ENCODE measurements at regions not wholly inside any gene's neighbourhood (a gene's known extent, or its start where the extent isn't known, plus 50 kb on each side); places are given as distances from the start of the nearest gene placed in this dataset.

DNA sequence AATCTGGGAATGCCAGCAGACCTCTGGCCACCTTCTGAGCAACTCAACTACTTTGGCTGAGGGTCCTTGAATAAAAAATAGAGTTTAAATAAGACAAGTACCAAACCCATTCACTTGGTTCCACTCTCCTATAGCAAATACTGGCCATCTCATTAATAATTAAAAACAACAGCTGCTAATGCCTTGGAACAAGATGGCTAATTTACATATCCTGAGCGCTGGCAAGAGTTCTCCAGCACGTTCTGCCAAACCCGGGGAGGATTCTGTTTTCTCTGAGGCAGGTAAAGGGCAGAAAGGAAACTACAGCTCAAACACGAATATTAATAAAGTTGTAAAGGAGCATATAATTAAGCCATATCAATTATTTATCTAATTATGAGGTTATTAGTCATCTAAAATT lies 1123.7 kb downstream of the TDRD15 start:
- no peak for DNase-seq (ENCODE audit: low spot score)
- ChIA-PET POLR2A (no interaction called here), CTCF (ENCODE audit: low intra/inter-chr PET ratio, low total read pairs) (no interaction called here)
- no peak for ATAC-seq
- H3K27me3 ChIP-seq (ENCODE audit: control insufficient read depth in 1 of 2, insufficient read depth in 2 of 2, low read length in 2 of 2) = no peaks in the 10 kb centered on the region
- H3K36me3 ChIP-seq (replicated peaks in 1 of 2; ENCODE audit: control insufficient read depth in 1 of 2, insufficient read depth in 2 of 2, low read length in 2 of 2) = no peaks in the 10 kb centered on the region
- H3K4me1 ChIP-seq (ENCODE audit: insufficient read depth, low read length) = no peaks in the 10 kb centered on the region
- H3K9ac ChIP-seq (ENCODE audit: insufficient read depth, low read depth, low read length) = no peak overlapping the region
- intact Hi-C loops (cut with micrococcal nuclease; ENCODE audit: unreplicated experiment) (no loop called here), in situ Hi-C loops (cut with HindIII; ENCODE audit: extremely low pct_ligation_motif_present, low pct_unique_long_range_greater_than_20kb) (no loop called here)
- 8% methylated on average over 4 of the region's 4 CpGs for WGBS (ENCODE audit: low lambda C conversion rate)
- H2AFZ ChIP-seq (ENCODE audit: low read length) = no peak overlapping the region
- H3K4me2 ChIP-seq (ENCODE audit: low read depth, low read length) = no peak overlapping the region
- no peak for TF ChIP-seq ELF1 (CRISPR knock-in tag; IDR thresholded peaks at IDR 0.05)
- TF ChIP-seq KLF6 (CRISPR knock-in tag; IDR thresholded peaks at IDR 0.05) = no peak
- TF ChIP-seq ZKSCAN1 (IDR thresholded peaks at IDR 0.05; ENCODE audit: low read length) = no peak
- no peak for TF ChIP-seq ZNF75D (CRISPR knock-in tag; IDR thresholded peaks at IDR 0.05; ENCODE audit: borderline replicate concordance)
- TF ChIP-seq CHCHD3 (CRISPR knock-in tag; IDR thresholded peaks at IDR 0.05) = no peak
- TF ChIP-seq HOXD1 (CRISPR knock-in tag; IDR thresholded peaks at IDR 0.05) = no peak
- TF ChIP-seq, protein P1, sequence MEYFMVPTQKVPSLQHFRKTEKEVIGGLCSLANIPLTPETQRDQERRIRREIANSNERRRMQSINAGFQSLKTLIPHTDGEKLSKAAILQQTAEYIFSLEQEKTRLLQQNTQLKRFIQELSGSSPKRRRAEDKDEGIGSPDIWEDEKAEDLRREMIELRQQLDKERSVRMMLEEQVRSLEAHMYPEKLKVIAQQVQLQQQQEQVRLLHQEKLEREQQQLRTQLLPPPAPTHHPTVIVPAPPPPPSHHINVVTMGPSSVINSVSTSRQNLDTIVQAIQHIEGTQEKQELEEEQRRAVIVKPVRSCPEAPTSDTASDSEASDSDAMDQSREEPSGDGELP (IDR thresholded peaks at IDR 0.05; ENCODE audit: borderline replicate concordance, low read depth) = no peak
- BruUV-seq (replicated peaks) = no TSS peak
- no peaks in the 10 kb centered on the region for H4K20me1 ChIP-seq (ENCODE audit: insufficient read depth, low read length)
- no peak overlapping the region for H3K4me3 ChIP-seq (replicated peaks in 1 of 3; ENCODE audit: insufficient read depth in 1 of 3, low read depth in 2 of 3, low read length in 3 of 3)
- no peak overlapping the region for H3K27ac ChIP-seq (ENCODE audit: extremely low read length, insufficient read depth, low read length)
- FAIRE-seq = no peak
- no peaks in the 10 kb centered on the region for H3K79me2 ChIP-seq (ENCODE audit: insufficient read depth, low read length)
- H3K9me3 ChIP-seq (ENCODE audit: low read length) = peaks cover 69% of the 10 kb centered on the region

DNA sequence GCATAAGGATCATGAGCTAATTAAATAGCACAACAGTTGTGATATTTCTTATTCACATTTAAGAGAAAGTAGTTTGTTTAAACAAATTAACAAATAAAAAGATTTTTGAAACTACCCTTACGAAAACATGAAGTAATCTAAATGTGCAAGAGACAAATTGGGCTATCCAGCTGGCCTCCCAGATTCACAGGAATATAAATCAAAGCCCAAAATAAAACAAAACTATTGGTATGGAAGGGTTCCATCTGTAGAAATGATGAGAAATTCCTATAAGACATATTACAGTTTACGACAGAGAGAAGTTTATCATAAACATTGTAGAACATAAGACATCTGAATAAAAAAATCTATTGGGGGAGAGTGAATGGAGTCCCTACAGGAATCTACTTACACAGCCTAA lies 1125.1 kb downstream of the TDRD15 start:
- Histone ChIP-seq H2AFZ (ENCODE audit: low read length) (no peak overlapping the region), H3K27me3 (ENCODE audit: control insufficient read depth in 1 of 2, insufficient read depth in 2 of 2, low read length in 2 of 2) (no peaks in the 10 kb centered on the region), H3K4me3 (replicated peaks in 1 of 3; ENCODE audit: insufficient read depth in 1 of 3, low read depth in 2 of 3, low read length in 3 of 3) (no peak overlapping the region), H4K20me1 (ENCODE audit: insufficient read depth, low read length) (no peaks in the 10 kb centered on the region), H3K9me3 (ENCODE audit: low read length) (peaks cover 69% of the 10 kb centered on the region), H3K9ac (ENCODE audit: insufficient read depth, low read depth, low read length) (no peak overlapping the region), H3K4me1 (ENCODE audit: insufficient read depth, low read length) (no peaks in the 10 kb centered on the region), H3K4me2 (ENCODE audit: low read depth, low read length) (no peak overlapping the region), H3K27ac (ENCODE audit: extremely low read length, insufficient read depth, low read length) (no peak overlapping the region), H3K79me2 (ENCODE audit: insufficient read depth, low read length) (no peaks in the 10 kb centered on the region), H3K36me3 (replicated peaks in 1 of 2; ENCODE audit: control insufficient read depth in 1 of 2, insufficient read depth in 2 of 2, low read length in 2 of 2) (no peaks in the 10 kb centered on the region)
- in situ Hi-C loops (cut with HindIII; ENCODE audit: extremely low pct_ligation_motif_present, low pct_unique_long_range_greater_than_20kb) = no loop called here
- no TSS peak for BruUV-seq (replicated peaks)
- ChIA-PET POLR2A (no interaction called here), CTCF (ENCODE audit: low intra/inter-chr PET ratio, low total read pairs) (no interaction called here)
- intact Hi-C loops (cut with micrococcal nuclease; ENCODE audit: unreplicated experiment) = no loop called here
- no peak for FAIRE-seq
- no peak for ATAC-seq
- TF ChIP-seq, protein P2, sequence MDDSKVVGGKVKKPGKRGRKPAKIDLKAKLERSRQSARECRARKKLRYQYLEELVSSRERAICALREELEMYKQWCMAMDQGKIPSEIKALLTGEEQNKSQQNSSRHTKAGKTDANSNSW (CRISPR knock-in tag; IDR thresholded peaks at IDR 0.05; ENCODE audit: borderline replicate concordance) = no peak
- TF ChIP-seq RNF2 (conservative IDR thresholded peaks at IDR 0.05; ENCODE audit: low read depth) (no peak), ZSCAN21 (CRISPR knock-in tag; IDR thresholded peaks at IDR 0.05; ENCODE audit: borderline replicate concordance) (no peak), ZFYVE20 (CRISPR knock-in tag; IDR thresholded peaks at IDR 0.05; ENCODE audit: borderline replicate concordance, low read depth) (no peak), TGIF2 (CRISPR knock-in tag; IDR thresholded peaks at IDR 0.05) (no peak), ZNF629 (CRISPR knock-in tag; conservative IDR thresholded peaks at IDR 0.05) (no peak), PCBP1 (IDR thresholded peaks at IDR 0.05; ENCODE audit: borderline replicate concordance, low read depth, low read length) (no peak), ASH2L (IDR thresholded peaks at IDR 0.05; ENCODE audit: insufficient read length, low read depth, low read length) (no peak)
- TF ChIP-seq, protein P3, sequence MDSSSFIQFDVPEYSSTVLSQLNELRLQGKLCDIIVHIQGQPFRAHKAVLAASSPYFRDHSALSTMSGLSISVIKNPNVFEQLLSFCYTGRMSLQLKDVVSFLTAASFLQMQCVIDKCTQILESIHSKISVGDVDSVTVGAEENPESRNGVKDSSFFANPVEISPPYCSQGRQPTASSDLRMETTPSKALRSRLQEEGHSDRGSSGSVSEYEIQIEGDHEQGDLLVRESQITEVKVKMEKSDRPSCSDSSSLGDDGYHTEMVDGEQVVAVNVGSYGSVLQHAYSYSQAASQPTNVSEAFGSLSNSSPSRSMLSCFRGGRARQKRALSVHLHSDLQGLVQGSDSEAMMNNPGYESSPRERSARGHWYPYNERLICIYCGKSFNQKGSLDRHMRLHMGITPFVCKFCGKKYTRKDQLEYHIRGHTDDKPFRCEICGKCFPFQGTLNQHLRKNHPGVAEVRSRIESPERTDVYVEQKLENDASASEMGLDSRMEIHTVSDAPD (CRISPR knock-in tag; IDR thresholded peaks at IDR 0.05) = no peak
- 15% methylated on average over 2 of the region's 2 CpGs for WGBS (ENCODE audit: low lambda C conversion rate)
- DNase-seq (ENCODE audit: low spot score) = no peak

Measured in HepG2 (cell line).